ENCODE measurements at regions not wholly inside any gene's neighbourhood (a gene's known extent, or its start where the extent isn't known, plus 50 kb on each side); places are given as distances from the start of the nearest gene placed in this dataset.
"Not testable (repeated sequence)": the region's sequence is repeated elsewhere in the genome, so short reads cannot be mapped to it uniquely, and the experiment has no call there.

GRCh38 chr3:74978684-74979083 is 364.2 kb upstream of the CNTN3 start:
- DNase-seq (ENCODE audit: low read depth in 3 of 3, low spot score in 2 of 3) = no peak

DNA sequence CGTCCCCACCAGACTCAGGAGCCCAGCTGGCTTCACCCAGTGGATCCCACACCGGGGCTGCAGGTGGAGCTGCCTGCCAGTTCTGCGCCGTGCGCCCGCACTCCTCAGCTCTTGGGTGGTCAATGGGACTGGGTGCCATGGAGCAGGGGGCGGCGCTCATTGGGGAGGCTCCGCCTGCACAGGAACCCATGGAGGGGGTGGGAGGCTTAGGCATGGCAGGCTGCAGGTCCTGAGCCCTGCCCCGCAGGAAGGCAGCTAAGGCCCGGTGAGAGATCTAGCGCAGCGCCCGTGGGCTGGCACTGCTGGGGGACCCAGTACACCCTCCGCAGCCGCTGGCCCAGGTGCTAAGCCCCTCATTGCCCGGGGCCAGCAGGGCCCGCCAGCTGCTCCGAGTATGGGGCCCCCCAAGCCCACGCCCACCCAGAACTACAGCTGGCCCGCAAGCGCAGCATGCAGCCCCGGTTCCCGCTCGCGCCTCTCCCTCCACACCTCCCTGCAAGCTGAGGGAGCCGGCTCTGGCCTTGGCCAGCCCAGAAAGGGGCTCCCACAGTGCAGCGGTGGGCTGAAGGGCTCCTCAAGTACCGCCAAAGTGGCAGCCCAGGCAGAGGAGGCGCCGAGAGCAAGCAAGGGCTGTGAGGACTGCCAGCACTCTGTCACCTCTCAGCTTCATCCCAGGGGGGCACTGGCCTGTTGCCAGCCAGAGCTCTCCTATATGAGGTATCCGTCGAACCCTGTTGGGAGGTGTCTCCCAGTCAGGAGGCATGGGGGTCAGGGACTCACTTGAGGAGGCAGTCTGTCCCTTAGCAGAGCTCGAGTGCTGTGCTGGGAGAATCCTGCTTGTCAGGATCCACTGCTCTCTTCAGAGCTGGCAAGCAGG is 370.8 kb upstream of the CNTN3 start:
- DNase-seq (ENCODE audit: low read depth in 3 of 3, low spot score in 2 of 3) = not testable (repeated sequence)

- DNase-seq (ENCODE audit: low read depth in 3 of 3, low spot score in 2 of 3) = no peak
Measured at GRCh38 chr3:74988095-74988494, 373.6 kb upstream of the CNTN3 start.

DNA sequence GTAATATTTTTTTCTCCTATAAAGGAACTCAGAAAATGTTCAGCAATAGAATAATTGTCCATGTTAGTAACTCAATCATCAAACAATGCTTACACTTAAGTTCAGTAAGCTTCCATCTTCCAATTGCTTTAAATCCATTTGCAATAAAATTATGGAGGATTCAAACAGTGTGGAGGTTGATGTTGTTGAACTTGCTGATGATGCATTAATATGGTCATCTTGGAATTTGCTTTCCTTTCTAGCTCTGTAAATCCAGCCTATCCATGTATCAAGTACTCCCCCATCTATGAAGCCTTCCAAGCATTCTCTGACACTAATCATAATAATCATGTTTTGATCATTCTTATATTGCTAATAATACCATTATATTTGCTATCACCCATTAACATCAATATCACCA is 378.4 kb upstream of the CNTN3 start:
- no peak for DNase-seq (ENCODE audit: low read depth in 3 of 3, low spot score in 2 of 3)

- DNase-seq (ENCODE audit: low read depth in 3 of 3, low spot score in 2 of 3) = no peak
Measured at GRCh38 chr3:75001330-75001729, 386.9 kb upstream of the CNTN3 start.

DNA sequence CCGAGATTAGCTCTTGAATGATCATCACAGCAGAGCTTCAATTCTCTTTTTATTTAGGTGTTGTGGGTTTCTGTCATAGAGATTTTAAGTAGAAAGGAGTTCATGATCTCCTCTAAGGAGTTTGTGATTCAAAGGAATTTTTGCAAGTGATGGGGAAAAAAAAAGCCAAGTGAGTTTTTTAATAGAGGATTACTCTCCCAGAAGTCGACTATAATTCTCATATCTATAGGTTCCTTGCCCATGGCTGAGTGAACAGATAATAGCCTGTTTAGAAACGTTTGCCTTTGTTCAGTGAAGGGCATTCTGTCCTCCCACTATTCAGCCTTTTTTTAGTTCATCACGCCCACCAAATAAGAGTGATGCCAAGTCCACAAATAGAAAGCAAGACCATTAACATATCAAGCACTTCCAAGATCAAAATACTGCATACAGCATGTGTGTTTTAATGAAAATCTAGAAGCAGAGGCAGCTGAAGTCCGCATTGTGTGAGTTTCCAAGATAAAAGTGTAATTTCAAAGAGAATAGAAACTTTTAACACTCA is 398.4 kb upstream of the CNTN3 start:
- no peak for DNase-seq (ENCODE audit: low read depth in 3 of 3, low spot score in 2 of 3)

DNA sequence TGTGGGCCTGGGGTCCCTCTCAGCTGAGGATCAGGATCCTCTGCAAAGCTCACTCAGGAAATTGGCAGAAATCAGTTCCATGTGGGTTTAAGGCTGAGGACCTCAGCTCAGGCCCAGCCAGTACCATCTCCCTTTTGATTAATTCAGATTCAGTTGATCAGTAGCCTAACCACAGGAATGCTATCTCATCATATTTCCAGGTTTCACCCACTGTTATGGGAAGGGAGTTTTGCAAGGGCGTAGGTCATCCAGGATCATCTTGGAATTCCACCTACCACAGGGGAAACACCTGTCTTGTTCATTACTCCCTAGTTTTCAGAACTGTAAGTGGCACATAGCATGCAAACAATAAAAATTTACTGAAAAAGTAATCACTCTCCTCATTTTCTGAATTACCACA is 399.5 kb upstream of the CNTN3 start:
- DNase-seq (ENCODE audit: low read depth in 3 of 3, low spot score in 2 of 3) = no peak

DNA sequence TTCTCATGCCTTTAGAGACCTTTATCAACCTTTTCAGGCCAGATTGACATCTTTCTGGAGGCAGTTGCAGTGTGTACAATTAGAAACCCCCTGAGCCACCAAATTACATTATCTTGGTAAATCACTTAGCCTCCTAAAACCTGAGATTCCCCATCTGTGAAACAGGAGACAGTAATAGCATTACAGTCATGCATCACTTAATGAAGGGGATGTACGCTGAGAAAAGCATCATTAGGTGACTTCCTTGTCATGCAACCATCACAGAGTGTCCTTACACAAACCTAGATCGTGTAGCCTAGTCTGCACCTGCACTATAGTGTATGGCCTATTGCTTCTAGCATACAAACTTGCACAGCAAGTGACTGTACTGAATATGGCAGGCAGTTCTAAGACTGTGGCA is 400.8 kb upstream of the CNTN3 start:
- no peak for DNase-seq (ENCODE audit: low read depth in 3 of 3, low spot score in 2 of 3)

DNA sequence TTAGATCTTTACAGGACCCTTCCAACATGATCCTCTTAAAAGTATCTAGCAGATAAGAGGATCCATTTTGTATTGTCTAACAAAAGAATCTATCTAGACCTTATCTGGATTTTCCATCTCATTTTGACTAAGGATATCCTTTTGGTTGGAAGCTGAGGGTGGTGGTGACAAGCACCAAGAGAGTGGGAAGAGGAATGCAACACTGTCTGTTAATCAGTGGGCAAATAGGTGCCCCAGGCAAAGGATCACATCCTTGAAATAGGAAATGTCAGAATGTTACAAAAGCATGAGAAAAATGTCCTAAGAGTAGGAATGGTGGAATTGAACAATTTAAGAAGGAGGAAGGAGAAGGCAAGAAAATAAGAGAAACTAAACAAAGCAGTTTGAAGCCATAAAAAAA is 420.7 kb upstream of the CNTN3 start:
- no peak for DNase-seq (ENCODE audit: low read depth in 3 of 3, low spot score in 2 of 3)

GRCh38 chr3:75042941-75043340 is 428.5 kb upstream of the CNTN3 start:
- DNase-seq (ENCODE audit: low read depth in 3 of 3, low spot score in 2 of 3) = no peak

DNA sequence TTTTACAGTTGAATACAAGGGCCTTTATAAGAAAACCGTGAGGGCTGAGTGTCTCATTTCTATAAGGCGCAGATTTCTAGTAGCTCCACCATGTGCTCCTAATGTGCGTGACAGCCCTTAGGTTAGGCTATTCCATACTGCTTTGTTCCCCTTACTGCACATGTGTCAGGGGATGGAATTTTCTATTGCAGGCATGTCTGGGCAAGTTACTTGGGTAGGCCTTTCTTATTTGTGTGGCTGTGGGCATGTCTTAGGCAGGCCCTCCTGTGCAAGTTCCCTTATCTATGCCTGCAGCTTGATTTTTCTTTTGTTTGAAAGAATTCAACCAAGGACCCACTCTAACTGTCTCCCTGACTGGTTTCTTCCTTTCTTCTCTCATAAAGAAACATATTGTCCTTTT is 434.2 kb upstream of the CNTN3 start:
- DNase-seq (ENCODE audit: low read depth in 3 of 3, low spot score in 2 of 3) = no peak

- no peak for DNase-seq (ENCODE audit: low read depth in 3 of 3, low spot score in 2 of 3)
Measured at GRCh38 chr3:75049533-75049932, 435.1 kb upstream of the CNTN3 start.

- DNase-seq (ENCODE audit: low read depth in 3 of 3, low spot score in 2 of 3) = no peak
Measured at GRCh38 chr3:75059120-75059519, 444.7 kb upstream of the CNTN3 start.

GRCh38 chr3:75061806-75062205 is 447.3 kb upstream of the CNTN3 start:
- no peak for DNase-seq (ENCODE audit: low read depth in 3 of 3, low spot score in 2 of 3)

GRCh38 chr3:75075158-75075557 is 460.7 kb upstream of the CNTN3 start:
- DNase-seq (ENCODE audit: low read depth in 3 of 3, low spot score in 2 of 3) = no peak

DNA sequence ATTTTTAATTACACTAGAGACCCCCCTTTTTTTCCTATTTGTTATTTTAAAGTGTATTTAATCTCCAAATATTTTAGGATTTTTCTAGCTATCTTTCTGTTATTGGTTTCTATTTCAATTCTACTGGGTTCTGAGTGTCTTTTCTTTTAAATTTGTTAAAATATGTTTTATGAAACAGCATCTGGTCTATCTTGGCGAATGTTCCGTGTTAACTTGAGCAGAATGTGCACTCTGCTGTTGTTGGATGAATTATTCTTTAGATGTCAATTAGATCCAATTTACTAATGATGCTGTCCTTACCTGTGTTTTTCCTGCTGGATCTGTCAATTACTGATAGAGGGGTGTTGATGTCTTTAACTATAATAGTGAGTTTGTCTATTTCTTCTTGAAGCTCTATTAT is 462.0 kb upstream of the CNTN3 start:
- DNase-seq (ENCODE audit: low read depth in 3 of 3, low spot score in 2 of 3) = no peak

GRCh38 chr3:75078290-75078689 is 463.8 kb upstream of the CNTN3 start:
- no peak for DNase-seq (ENCODE audit: low read depth in 3 of 3, low spot score in 2 of 3)

DNA sequence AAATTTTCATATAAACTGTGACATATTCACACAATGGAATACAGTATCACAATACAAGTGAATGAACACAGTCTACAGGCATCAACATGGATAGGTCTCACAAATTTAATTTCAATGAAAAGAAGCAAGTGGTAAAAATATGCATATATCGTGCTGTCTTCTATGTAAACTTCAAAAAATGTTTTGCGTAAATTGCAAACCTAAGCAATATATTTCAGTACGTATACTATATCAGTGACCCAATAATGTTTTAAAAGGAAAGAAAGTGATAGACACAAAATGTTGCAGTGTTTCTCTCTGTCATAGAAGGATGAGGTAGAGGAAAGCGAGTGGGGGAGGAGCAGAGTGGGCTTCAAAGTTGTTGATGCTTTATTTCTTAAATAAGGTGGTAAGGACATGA is 468.4 kb upstream of the CNTN3 start:
- no peak for DNase-seq (ENCODE audit: low read depth in 3 of 3, low spot score in 2 of 3)

DNA sequence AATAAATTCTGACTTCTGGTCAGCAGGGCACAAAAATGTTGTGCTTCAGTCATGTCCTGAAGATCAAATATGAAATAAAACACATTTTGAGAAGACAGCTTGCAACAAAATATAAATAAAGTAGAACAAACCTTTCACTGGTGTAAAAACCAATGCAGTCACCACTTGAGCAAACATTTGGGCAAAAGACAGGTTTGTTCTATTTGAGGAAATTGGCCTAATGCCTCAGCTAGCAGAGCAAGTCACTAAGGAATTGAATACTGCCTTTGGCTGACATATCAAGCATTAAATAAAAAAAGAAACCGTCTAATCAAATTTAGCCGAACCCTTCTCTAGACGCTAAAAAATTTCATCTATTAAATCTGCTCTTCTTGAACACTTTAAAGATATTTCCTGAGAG is 475.4 kb upstream of the CNTN3 start:
- no peak for DNase-seq (ENCODE audit: low read depth in 3 of 3, low spot score in 2 of 3)

DNA sequence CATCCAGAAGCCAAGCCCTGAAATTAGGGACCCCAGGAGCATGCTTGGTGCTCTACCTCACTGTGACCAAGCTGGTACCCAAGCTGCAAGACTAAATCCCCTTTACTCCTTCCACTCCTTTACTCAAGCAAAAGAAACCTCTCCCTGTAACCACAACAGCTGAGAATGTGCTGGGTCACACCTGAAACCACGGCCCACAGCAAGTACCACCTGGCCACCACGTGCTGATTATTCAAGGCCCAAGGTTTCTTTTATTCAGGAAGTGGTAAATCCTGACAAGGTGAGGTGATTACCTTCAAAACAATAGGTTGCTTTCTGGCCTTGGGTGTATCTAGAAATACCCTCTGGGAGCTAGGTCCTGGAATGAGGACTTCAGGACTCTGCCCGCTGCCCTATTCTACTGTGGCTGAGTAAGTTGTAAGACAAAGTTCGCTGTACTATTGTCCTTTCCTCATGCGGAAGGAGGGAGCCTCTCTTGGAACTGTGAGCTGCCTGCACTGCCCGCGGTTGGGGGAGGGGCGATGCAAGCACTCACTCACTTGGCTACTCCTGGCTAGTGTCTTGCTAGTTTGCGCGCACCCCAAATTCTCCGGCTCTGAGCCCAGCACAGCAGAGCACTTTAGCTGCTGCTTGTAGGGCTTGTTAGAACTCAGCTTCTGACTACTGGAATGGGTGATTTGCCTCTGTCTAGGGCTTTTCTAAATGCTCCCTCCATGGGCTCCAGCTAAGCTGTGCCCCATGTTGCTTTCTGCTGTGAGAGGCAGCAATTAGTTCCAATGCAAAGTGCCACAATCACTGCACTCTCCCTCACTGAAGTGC is 487.1 kb upstream of the CNTN3 start:
- DNase-seq (ENCODE audit: low read depth in 3 of 3, low spot score in 2 of 3) = no peak

- no peak for DNase-seq (ENCODE audit: low read depth in 3 of 3, low spot score in 2 of 3)
Measured at GRCh38 chr3:75110741-75111140, 496.3 kb upstream of the CNTN3 start.

GRCh38 chr3:75115695-75116094 is 501.2 kb upstream of the CNTN3 start:
- DNase-seq (ENCODE audit: low read depth in 3 of 3, low spot score in 2 of 3) = no peak
